ENCODE measurements at regions not wholly inside any gene's neighbourhood (a gene's known extent, or its start where the extent isn't known, plus 50 kb on each side); places are given as distances from the start of the nearest gene placed in this dataset.

- TF ChIP-seq CEBPB (IDR thresholded peaks at IDR 0.05) = no peak
- TF ChIP-seq REST (IDR thresholded peaks at IDR 0.05) = no peak
- TF ChIP-seq SMC3 (IDR thresholded peaks at IDR 0.05) = no peak
- TF ChIP-seq CTCF (IDR thresholded peaks at IDR 0.05) = no peak
- no peak for TF ChIP-seq CBX2 (IDR thresholded peaks at IDR 0.05; ENCODE audit: borderline replicate concordance, low read depth)
- no peak for TF ChIP-seq POLR2AphosphoS2 (conservative IDR thresholded peaks at IDR 0.05; ENCODE audit: low read length)
- no peak for TF ChIP-seq MAFK (IDR thresholded peaks at IDR 0.05; ENCODE audit: partially characterized antibody)
- TF ChIP-seq ESRRA (IDR thresholded peaks at IDR 0.05; ENCODE audit: borderline replicate concordance, low read length) = no peak
- no peak for TF ChIP-seq E2F6 (IDR thresholded peaks at IDR 0.05; ENCODE audit: borderline replicate concordance, low read depth)
- no peak for TF ChIP-seq BCL3 (IDR thresholded peaks at IDR 0.05)
- TF ChIP-seq USF2 (IDR thresholded peaks at IDR 0.05) = no peak
- TF ChIP-seq RARB (CRISPR knock-in tag; IDR thresholded peaks at IDR 0.05) = no peak
- TF ChIP-seq KDM1A (IDR thresholded peaks at IDR 0.05; ENCODE audit: low read depth) = no peak
- TF ChIP-seq EP300 (IDR thresholded peaks at IDR 0.05) = no peak
Measured at GRCh38 chr3:70556056-70556455, 243.6 kb upstream of the MDFIC2 start.

All from A549 (cell line).